ENCODE measurements at regions not wholly inside any gene's neighbourhood (a gene's known extent, or its start where the extent isn't known, plus 50 kb on each side); places are given as distances from the start of the nearest gene placed in this dataset.

DNA sequence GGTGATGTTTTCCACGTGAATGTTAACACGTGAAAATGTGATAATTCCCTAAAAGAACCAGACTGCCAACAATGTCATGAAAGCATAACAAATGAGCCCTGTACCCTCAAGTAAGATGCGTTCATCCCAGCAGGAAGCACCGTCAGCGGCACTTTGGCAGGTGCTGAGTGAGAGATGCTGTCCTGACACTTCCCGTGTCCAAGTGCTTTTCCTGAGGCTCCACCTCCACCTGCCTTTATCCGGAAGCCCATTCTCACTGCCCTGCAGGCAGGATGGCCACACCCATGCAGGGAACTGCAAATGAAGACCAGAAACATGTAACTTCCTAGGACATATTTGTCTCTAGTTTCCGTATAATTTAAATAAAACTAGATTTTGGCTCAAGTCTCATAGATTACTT, 238.0 kb upstream of the IRX2 start:
- TF ChIP-seq, protein P1, sequence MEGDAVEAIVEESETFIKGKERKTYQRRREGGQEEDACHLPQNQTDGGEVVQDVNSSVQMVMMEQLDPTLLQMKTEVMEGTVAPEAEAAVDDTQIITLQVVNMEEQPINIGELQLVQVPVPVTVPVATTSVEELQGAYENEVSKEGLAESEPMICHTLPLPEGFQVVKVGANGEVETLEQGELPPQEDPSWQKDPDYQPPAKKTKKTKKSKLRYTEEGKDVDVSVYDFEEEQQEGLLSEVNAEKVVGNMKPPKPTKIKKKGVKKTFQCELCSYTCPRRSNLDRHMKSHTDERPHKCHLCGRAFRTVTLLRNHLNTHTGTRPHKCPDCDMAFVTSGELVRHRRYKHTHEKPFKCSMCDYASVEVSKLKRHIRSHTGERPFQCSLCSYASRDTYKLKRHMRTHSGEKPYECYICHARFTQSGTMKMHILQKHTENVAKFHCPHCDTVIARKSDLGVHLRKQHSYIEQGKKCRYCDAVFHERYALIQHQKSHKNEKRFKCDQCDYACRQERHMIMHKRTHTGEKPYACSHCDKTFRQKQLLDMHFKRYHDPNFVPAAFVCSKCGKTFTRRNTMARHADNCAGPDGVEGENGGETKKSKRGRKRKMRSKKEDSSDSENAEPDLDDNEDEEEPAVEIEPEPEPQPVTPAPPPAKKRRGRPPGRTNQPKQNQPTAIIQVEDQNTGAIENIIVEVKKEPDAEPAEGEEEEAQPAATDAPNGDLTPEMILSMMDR (IDR thresholded peaks at IDR 0.05 in 4 of 5, conservative IDR thresholded peaks at IDR 0.05 in 1 of 5), result no peak
- TF ChIP-seq POLR2A (IDR thresholded peaks at IDR 0.05), result no peak
